Brain microvascular endothelial cell (primary cell): ENCODE measurements at regions not wholly inside any gene's neighbourhood (a gene's known extent, or its start where the extent isn't known, plus 50 kb on each side); places are given as distances from the start of the nearest gene placed in this dataset.

Experiments used
- DNase-seq: peaks from one replicate; pipeline ENCODE4 v3.0.0-alpha.2; 2020
- H3K27ac ChIP-seq: fragments of 250-450 bp; sonication (Bioruptor Pico); 2 replicates; pipeline ENCODE4 v1.5.1; 2020; ENCODE audit warnings: mild to moderate bottlenecking, moderate library complexity
- H3K27me3 ChIP-seq: fragments of 250-450 bp; sonication (Bioruptor Pico); replicated peaks from 2 replicates; pipeline ENCODE4 v1.5.1; 2020; ENCODE audit warnings: mild to moderate bottlenecking
- H3K36me3 ChIP-seq: fragments of 250-450 bp; sonication (Bioruptor Pico); replicated peaks from 2 replicates; pipeline ENCODE4 v1.5.1; 2020; ENCODE audit warnings: mild to moderate bottlenecking
- H3K4me3 ChIP-seq: 2 replicates; pipeline ENCODE4 v1.5.1; 2011; ENCODE audit warnings: low read depth, mild to moderate bottlenecking, control low read depth, low read length, moderate library complexity
- CTCF ChIP-seq: IDR thresholded peaks from 2 replicates; pipeline ENCODE4 v1.5.1; 2011; ENCODE audit warnings: low read depth, mild to moderate bottlenecking, moderate library complexity, low read length, control low read depth, inconsistent platforms; ENCODE audit errors: missing control alignments
- in situ Hi-C: cut with HindIII; loops from 2 replicates; pipeline ENCODE4 v1.10.0; 2017; ENCODE audit warnings: low sequenced_read_pairs, low pct_ligation_motif_present

GRCh38 chr4:136390824-136391223 lies 1141.5 kb downstream of the PCDH18 start:
- no peak overlapping the region for H3K27ac ChIP-seq
- H3K4me3 ChIP-seq = no peak overlapping the region
- no peak for TF ChIP-seq CTCF
- in situ Hi-C loops = no loop called here
- DNase-seq = no peak
- no peaks in the 10 kb centered on the region for H3K27me3 ChIP-seq
- no peaks in the 10 kb centered on the region for H3K36me3 ChIP-seq

GRCh38 chr4:136383082-136383481 lies 1149.2 kb downstream of the PCDH18 start:
- DNase-seq = peak; percentile 42
- in situ Hi-C loops = no loop called here
- no peak for TF ChIP-seq CTCF
- Histone ChIP-seq H3K4me3 (no peak overlapping the region), H3K27me3 (no peaks in the 10 kb centered on the region), H3K36me3 (no peaks in the 10 kb centered on the region), H3K27ac (no peak overlapping the region)

- TF ChIP-seq CTCF = no peak
- in situ Hi-C loops = no loop called here
- no peaks in the 10 kb centered on the region for H3K36me3 ChIP-seq
- no peaks in the 10 kb centered on the region for H3K27me3 ChIP-seq
- H3K27ac ChIP-seq = no peak overlapping the region
- no peak overlapping the region for H3K4me3 ChIP-seq
- DNase-seq = no peak
Measured at GRCh38 chr4:136371231-136371630, 1161.1 kb downstream of the PCDH18 start.

DNA sequence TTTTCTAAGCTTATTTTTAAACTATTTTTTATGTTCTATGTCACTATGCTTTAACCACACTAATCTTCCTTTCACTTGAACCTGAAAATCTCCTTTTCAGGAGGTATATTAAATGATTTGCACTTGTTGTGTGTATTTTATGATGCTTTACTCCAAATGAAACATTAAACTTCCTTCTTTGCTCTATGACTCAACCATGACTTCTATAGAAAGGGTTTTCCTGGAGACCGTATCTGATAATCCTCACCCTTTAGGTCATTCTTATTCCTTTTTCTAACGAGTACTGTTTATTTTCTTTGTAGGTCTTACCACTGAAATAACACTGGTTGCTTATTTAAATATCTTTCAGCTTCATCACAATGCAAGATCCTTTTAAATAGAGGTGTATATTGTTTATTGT lies 1163.2 kb downstream of the PCDH18 start:
- no peak for DNase-seq
- Histone ChIP-seq H3K27me3 (no peaks in the 10 kb centered on the region), H3K4me3 (no peak overlapping the region), H3K36me3 (no peaks in the 10 kb centered on the region), H3K27ac (no peak overlapping the region)
- in situ Hi-C loops = no loop called here
- TF ChIP-seq CTCF = no peak

DNA sequence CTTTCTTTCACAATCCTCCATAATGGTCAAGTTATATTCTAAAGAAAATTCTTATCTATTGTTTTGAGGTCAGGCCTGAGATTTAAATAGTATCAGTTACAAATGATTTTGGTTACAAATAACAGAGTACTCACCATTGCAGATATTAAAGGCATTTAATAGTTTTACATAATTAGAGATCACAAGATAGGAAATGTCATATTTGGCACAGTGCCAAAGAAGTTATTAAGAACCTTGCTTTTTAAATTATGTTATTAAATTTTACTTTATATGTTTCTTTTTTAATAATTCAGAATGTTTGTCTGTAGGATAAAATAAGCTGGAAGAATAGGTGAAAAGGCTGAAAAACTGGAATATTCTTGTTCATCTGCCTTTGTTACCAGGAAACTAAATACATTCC lies 1174.7 kb downstream of the PCDH18 start:
- no peak for DNase-seq
- no peak for TF ChIP-seq CTCF
- Histone ChIP-seq H3K27ac (no peak overlapping the region), H3K4me3 (no peak overlapping the region), H3K36me3 (no peaks in the 10 kb centered on the region), H3K27me3 (no peaks in the 10 kb centered on the region)
- in situ Hi-C loops = no loop called here

DNA sequence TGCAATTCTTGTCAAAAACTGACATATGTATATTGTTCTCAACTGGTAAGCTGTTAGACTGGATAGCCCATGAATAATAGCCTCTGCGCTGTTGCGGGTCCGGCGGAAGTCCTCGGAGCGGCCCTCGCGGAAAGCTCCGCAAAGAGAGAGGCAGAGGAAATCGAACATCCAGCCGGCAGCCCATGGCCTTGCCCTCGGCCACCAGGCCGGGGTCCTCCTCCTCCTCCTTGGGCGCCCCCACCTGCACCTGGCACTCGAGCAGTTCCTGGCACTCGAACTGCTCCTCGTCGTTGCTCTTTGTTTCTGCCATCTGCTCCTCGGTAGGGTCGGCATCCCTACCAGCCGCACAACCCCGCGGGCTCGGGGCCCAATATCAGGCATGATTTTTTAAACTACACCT lies 1176.3 kb downstream of the PCDH18 start:
- no peaks in the 10 kb centered on the region for H3K27me3 ChIP-seq
- in situ Hi-C loops = no loop called here
- no peak overlapping the region for H3K27ac ChIP-seq
- TF ChIP-seq CTCF = no peak
- no peak for DNase-seq
- H3K4me3 ChIP-seq = no peak overlapping the region
- H3K36me3 ChIP-seq = no peaks in the 10 kb centered on the region
